ENCODE measurements at regions not wholly inside any gene's neighbourhood (a gene's known extent, or its start where the extent isn't known, plus 50 kb on each side); places are given as distances from the start of the nearest gene placed in this dataset.

GRCh38 chr2:150895968-150896367 is 365.7 kb downstream of the RBM43 start:
- H3K4me3 ChIP-seq: no peak overlapping the region
- no peak overlapping the region for H3K4me2 ChIP-seq
- no peak overlapping the region for H2AFZ ChIP-seq
- TF ChIP-seq EZH2 (IDR thresholded peaks at IDR 0.05; ENCODE audit: low read depth): no peak
- no peak for TF ChIP-seq CTCF (conservative IDR thresholded peaks at IDR 0.05)
- H3K9me2 ChIP-seq (ENCODE audit: insufficient read depth): no peaks in the 10 kb centered on the region
- H3F3A ChIP-seq (ENCODE audit: insufficient read depth, low read depth): no peaks in the 10 kb centered on the region
- no peaks in the 10 kb centered on the region for H3K36me3 ChIP-seq (ENCODE audit: low read depth)
- no peaks in the 10 kb centered on the region for H4K20me1 ChIP-seq (ENCODE audit: insufficient read depth)
- ChIA-PET POLR2A (ENCODE audit: unreplicated experiment) (interaction anchor here (0.5 kb wide), 1 partner anchor 408 kb away, joined by 4 read pairs; the partner anchor contains the start of gene RND3), CTCF (no interaction called here)
- DNase-seq: no peak
- BruUV-seq (replicated peaks): no TSS peak
- H3K9me3 ChIP-seq (ENCODE audit: insufficient read depth, low read depth): no peaks in the 10 kb centered on the region
- no peaks in the 10 kb centered on the region for H3K4me1 ChIP-seq (replicated peaks; ENCODE audit: insufficient read depth)
- H3K27me3 ChIP-seq (ENCODE audit: insufficient read depth, low read depth): no peaks in the 10 kb centered on the region
- H3K27ac ChIP-seq: no peak overlapping the region
- H3K79me2 ChIP-seq (ENCODE audit: low read depth): no peaks in the 10 kb centered on the region
- intact Hi-C loops (cut with micrococcal nuclease; ENCODE audit: unreplicated experiment): no loop called here

GRCh38 chr2:150889141-150889540 is 372.5 kb downstream of the RBM43 start:
- intact Hi-C loops (cut with micrococcal nuclease; ENCODE audit: unreplicated experiment): no loop called here
- BruUV-seq (replicated peaks): no TSS peak
- H3K9me3 ChIP-seq (ENCODE audit: insufficient read depth, low read depth): no peaks in the 10 kb centered on the region
- no peaks in the 10 kb centered on the region for H3K9me2 ChIP-seq (ENCODE audit: insufficient read depth)
- CTCF ChIA-PET: no interaction called here
- no peaks in the 10 kb centered on the region for H3K4me1 ChIP-seq (replicated peaks; ENCODE audit: insufficient read depth)
- no peaks in the 10 kb centered on the region for H3K79me2 ChIP-seq (ENCODE audit: low read depth)
- H3K27ac ChIP-seq: no peak overlapping the region
- no peaks in the 10 kb centered on the region for H4K20me1 ChIP-seq (ENCODE audit: insufficient read depth)
- H3K27me3 ChIP-seq (ENCODE audit: insufficient read depth, low read depth): no peaks in the 10 kb centered on the region
- no peak overlapping the region for H3K4me3 ChIP-seq
- H2AFZ ChIP-seq: no peak overlapping the region
- POLR2A ChIA-PET (ENCODE audit: unreplicated experiment): no interaction called here
- no peaks in the 10 kb centered on the region for H3F3A ChIP-seq (ENCODE audit: insufficient read depth, low read depth)
- H3K4me2 ChIP-seq: no peak overlapping the region
- no peak for DNase-seq
- TF ChIP-seq CTCF (conservative IDR thresholded peaks at IDR 0.05) (no peak), EZH2 (IDR thresholded peaks at IDR 0.05; ENCODE audit: low read depth) (no peak)
- H3K36me3 ChIP-seq (ENCODE audit: low read depth): no peaks in the 10 kb centered on the region

GRCh38 chr2:150888337-150888736 is 373.3 kb downstream of the RBM43 start:
- CTCF ChIA-PET: no interaction called here

More at GRCh38 chr2:150888337-150888736, 373.3 kb downstream of the RBM43 start:
- Histone ChIP-seq H4K20me1 (ENCODE audit: insufficient read depth) (no peaks in the 10 kb centered on the region), H3F3A (ENCODE audit: insufficient read depth, low read depth) (no peaks in the 10 kb centered on the region), H3K4me2 (no peak overlapping the region), H3K27me3 (ENCODE audit: insufficient read depth, low read depth) (no peaks in the 10 kb centered on the region), H3K9me2 (ENCODE audit: insufficient read depth) (no peaks in the 10 kb centered on the region), H3K4me1 (replicated peaks; ENCODE audit: insufficient read depth) (no peaks in the 10 kb centered on the region), H3K79me2 (ENCODE audit: low read depth) (no peaks in the 10 kb centered on the region), H3K4me3 (no peak overlapping the region), H3K36me3 (ENCODE audit: low read depth) (no peaks in the 10 kb centered on the region), H3K27ac (no peak overlapping the region), H2AFZ (no peak overlapping the region), H3K9me3 (ENCODE audit: insufficient read depth, low read depth) (no peaks in the 10 kb centered on the region)
- no peak for DNase-seq
- TF ChIP-seq CTCF (conservative IDR thresholded peaks at IDR 0.05) (no peak), EZH2 (IDR thresholded peaks at IDR 0.05; ENCODE audit: low read depth) (no peak)
- BruUV-seq (replicated peaks): no TSS peak
- intact Hi-C loops (cut with micrococcal nuclease; ENCODE audit: unreplicated experiment): no loop called here
- POLR2A ChIA-PET (ENCODE audit: unreplicated experiment): no interaction called here

Data from PC-9 (cell line).